Superior temporal gyrus (tissue), 1 donor: ENCODE measurements at regions not wholly inside any gene's neighbourhood (a gene's known extent, or its start where the extent isn't known, plus 50 kb on each side); places are given as distances from the start of the nearest gene placed in this dataset.

Experiments
- DNase-seq: peaks from one replicate; pipeline ENCODE4 v3.0.0-alpha.2; 2016; ENCODE audit errors: extremely low spot score

- no peak for DNase-seq
Measured at GRCh38 chr13:30031488-30031887, 181.1 kb upstream of the UBL3 start.

- DNase-seq: no peak
Measured at GRCh38 chr13:30030141-30030750, 179.8 kb upstream of the UBL3 start.

- DNase-seq: no peak
Measured at GRCh38 chr13:30027569-30028455, 177.4 kb upstream of the UBL3 start.

- no peak for DNase-seq
Measured at GRCh38 chr13:30026909-30027308, 176.5 kb upstream of the UBL3 start.

- no peak for DNase-seq
Measured at GRCh38 chr13:30026093-30026492, 175.7 kb upstream of the UBL3 start.

- no peak for DNase-seq
Measured at GRCh38 chr13:30025351-30025750, 174.9 kb upstream of the UBL3 start.

GRCh38 chr13:30024125-30024865 is 173.9 kb upstream of the UBL3 start:
- no peak for DNase-seq

- DNase-seq: no peak
Measured at GRCh38 chr13:30023196-30023895, 172.9 kb upstream of the UBL3 start.

- no peak for DNase-seq
Measured at GRCh38 chr13:30022796-30023195, 172.4 kb upstream of the UBL3 start.

- DNase-seq: no peak
Measured at GRCh38 chr13:30022256-30022655, 171.8 kb upstream of the UBL3 start.

- DNase-seq: no peak
Measured at GRCh38 chr13:30021611-30022010, 171.2 kb upstream of the UBL3 start.

- DNase-seq: no peak
Measured at GRCh38 chr13:30020726-30021312, 170.4 kb upstream of the UBL3 start.

GRCh38 chr13:30019648-30020626 is 169.5 kb upstream of the UBL3 start:
- no peak for DNase-seq

- DNase-seq: peak; percentile 35
Measured at GRCh38 chr13:30017880-30018279, 167.5 kb upstream of the UBL3 start.

GRCh38 chr13:30016398-30016797 is 166.0 kb upstream of the UBL3 start:
- DNase-seq: no peak

- DNase-seq: no peak
Measured at GRCh38 chr13:30009411-30009810, 159.0 kb upstream of the UBL3 start.

GRCh38 chr13:30006246-30006645 is 155.8 kb upstream of the UBL3 start:
- DNase-seq: no peak

GRCh38 chr13:30004204-30004603 is 153.8 kb upstream of the UBL3 start:
- no peak for DNase-seq

GRCh38 chr13:30002577-30002976 is 152.2 kb upstream of the UBL3 start:
- DNase-seq: no peak

GRCh38 chr13:30000370-30000765 is 150.0 kb upstream of the UBL3 start:
- no peak for DNase-seq
